GM21390 (cell line): ENCODE measurements at regions not wholly inside any gene's neighbourhood (a gene's known extent, or its start where the extent isn't known, plus 50 kb on each side); places are given as distances from the start of the nearest gene placed in this dataset.

Source experiments
- ATAC-seq: cut with Tn5 transposase; IDR thresholded peaks from one replicate; pipeline ENCODE4 v1.9.1; 2021; ENCODE audit not compliant: unreplicated experiment

GRCh38 chr11:27968461-27968860, 139.5 kb downstream of the KIF18A start:
- no peak for ATAC-seq

- ATAC-seq: no peak
Observed at GRCh38 chr11:27965559-27965958, 142.4 kb downstream of the KIF18A start.

- no peak for ATAC-seq
Observed at GRCh38 chr11:27963370-27963769, 144.6 kb downstream of the KIF18A start.

GRCh38 chr11:27949951-27950738, 157.8 kb downstream of the KIF18A start:
- no peak for ATAC-seq

GRCh38 chr11:27945348-27945747, 162.6 kb downstream of the KIF18A start:
- no peak for ATAC-seq

GRCh38 chr11:27938011-27938410, 169.9 kb downstream of the KIF18A start:
- no peak for ATAC-seq

- ATAC-seq: no peak
Observed at GRCh38 chr11:27934830-27935145, 173.2 kb downstream of the KIF18A start.

GRCh38 chr11:27933992-27934829, 173.7 kb downstream of the KIF18A start:
- no peak for ATAC-seq

- no peak for ATAC-seq
Observed at GRCh38 chr11:27931770-27932169, 176.2 kb downstream of the KIF18A start.

- no peak for ATAC-seq
Observed at GRCh38 chr11:27930946-27931345, 177.0 kb downstream of the KIF18A start.

- ATAC-seq: no peak
Observed at GRCh38 chr11:27928809-27929208, 179.1 kb downstream of the KIF18A start.

GRCh38 chr11:27926981-27927481, 180.9 kb downstream of the KIF18A start:
- ATAC-seq: no peak

- no peak for ATAC-seq
Observed at GRCh38 chr11:27926486-27926885, 181.5 kb downstream of the KIF18A start.

- ATAC-seq: no peak
Observed at GRCh38 chr11:27921472-27921871, 186.5 kb downstream of the KIF18A start.

GRCh38 chr11:27916541-27917100, 191.3 kb downstream of the KIF18A start:
- peak; percentile 84 for ATAC-seq

GRCh38 chr11:27914080-27914479, 193.9 kb downstream of the KIF18A start:
- ATAC-seq: no peak

- ATAC-seq: no peak
Observed at GRCh38 chr11:27913650-27914049, 194.3 kb downstream of the KIF18A start.

- ATAC-seq: no peak
Observed at GRCh38 chr11:27912916-27913315, 195.0 kb downstream of the KIF18A start.

GRCh38 chr11:27910186-27910931, 197.6 kb downstream of the KIF18A start:
- ATAC-seq: no peak

GRCh38 chr11:27909386-27909785, 198.6 kb downstream of the KIF18A start:
- ATAC-seq: no peak

- no peak for ATAC-seq
Observed at GRCh38 chr11:27908621-27909020, 199.3 kb downstream of the KIF18A start.
